Esophagus muscularis mucosa (tissue), 4 donors: ENCODE measurements at regions not wholly inside any gene's neighbourhood (a gene's known extent, or its start where the extent isn't known, plus 50 kb on each side); places are given as distances from the start of the nearest gene placed in this dataset.
"Not testable (repeated sequence)": the region's sequence is repeated elsewhere in the genome, so short reads cannot be mapped to it uniquely, and the experiment has no call there.

ENCODE experiments used
- CTCF ChIP-seq, 3 experiments: fragments of 200-600 bp in 2 of 3; fragments of 450-650 bp in 1 of 3; sonication (generic) in 2 of 3; IDR thresholded peaks; one replicate each; pipeline ENCODE4 v1.5.1; 2017 to 2019; ENCODE audit warnings: antibody characterized with exemption in 3 of 3, mild to moderate bottlenecking in 2 of 3, moderate library complexity in 1 of 3
- EP300 ChIP-seq: sonication (generic); formaldehyde crosslinking; IDR thresholded peaks from one replicate; pipeline ENCODE4 v1.6.1; 2017; ENCODE audit warnings: antibody characterized with exemption
- POLR2A ChIP-seq: fragments of 450-650 bp; IDR thresholded peaks from one replicate; pipeline ENCODE4 v1.6.1; 2017; ENCODE audit warnings: antibody characterized with exemption, moderate library complexity, mild to moderate bottlenecking, low read depth
- POLR2AphosphoS5 ChIP-seq, 2 donors: sonication (generic); formaldehyde crosslinking; IDR thresholded peaks; one replicate each; pipeline ENCODE4 v1.6.1; 2017; ENCODE audit warnings: antibody characterized with exemption in 2 of 2

GRCh38 chr11:69952229-69952975 is 125.7 kb upstream of the ANO1 start:
- TF ChIP-seq POLR2A; CTCF (IDR thresholded peaks at IDR 0.05); EP300; POLR2AphosphoS5 (IDR thresholded peaks at IDR 0.05): not testable (repeated sequence)
